ENCODE measurements at regions not wholly inside any gene's neighbourhood (a gene's known extent, or its start where the extent isn't known, plus 50 kb on each side); places are given as distances from the start of the nearest gene placed in this dataset.

GRCh38 chr4:136841526-136841925 is 690.8 kb downstream of the PCDH18 start:
- no peak for DNase-seq (ENCODE audit: low spot score)

- no peak for DNase-seq (ENCODE audit: low spot score)
Observed at GRCh38 chr4:136838607-136839006, 693.7 kb downstream of the PCDH18 start.

- DNase-seq (ENCODE audit: low spot score) = no peak
Observed at GRCh38 chr4:136831553-136831952, 700.7 kb downstream of the PCDH18 start.

- no peak for DNase-seq (ENCODE audit: low spot score)
Observed at GRCh38 chr4:136829280-136829679, 703.0 kb downstream of the PCDH18 start.

- no peak for DNase-seq (ENCODE audit: low spot score)
Observed at GRCh38 chr4:136823020-136823419, 709.3 kb downstream of the PCDH18 start.

GRCh38 chr4:136818811-136819330 is 713.4 kb downstream of the PCDH18 start:
- no peak for DNase-seq (ENCODE audit: low spot score)

GRCh38 chr4:136812100-136812880 is 720.0 kb downstream of the PCDH18 start:
- DNase-seq (ENCODE audit: low spot score) = no peak

GRCh38 chr4:136811496-136812077 is 720.7 kb downstream of the PCDH18 start:
- DNase-seq (ENCODE audit: low spot score) = no peak

GRCh38 chr4:136810626-136811025 is 721.7 kb downstream of the PCDH18 start:
- DNase-seq (ENCODE audit: low spot score) = no peak

- DNase-seq (ENCODE audit: low spot score) = no peak
Observed at GRCh38 chr4:136806844-136807243, 725.5 kb downstream of the PCDH18 start.

- no peak for DNase-seq (ENCODE audit: low spot score)
Observed at GRCh38 chr4:136805617-136806016, 726.7 kb downstream of the PCDH18 start.

- no peak for DNase-seq (ENCODE audit: low spot score)
Observed at GRCh38 chr4:136803433-136803832, 728.9 kb downstream of the PCDH18 start.

- no peak for DNase-seq (ENCODE audit: low spot score)
Observed at GRCh38 chr4:136800248-136800647, 732.0 kb downstream of the PCDH18 start.

- DNase-seq (ENCODE audit: low spot score) = no peak
Observed at GRCh38 chr4:136796953-136797352, 735.3 kb downstream of the PCDH18 start.

GRCh38 chr4:136793848-136794247 is 738.4 kb downstream of the PCDH18 start:
- no peak for DNase-seq (ENCODE audit: low spot score)

GRCh38 chr4:136784326-136784725 is 748.0 kb downstream of the PCDH18 start:
- DNase-seq (ENCODE audit: low spot score) = no peak

GRCh38 chr4:136769717-136770116 is 762.6 kb downstream of the PCDH18 start:
- no peak for DNase-seq (ENCODE audit: low spot score)

- DNase-seq (ENCODE audit: low spot score) = no peak
Observed at GRCh38 chr4:136768925-136769275, 763.4 kb downstream of the PCDH18 start.

- DNase-seq (ENCODE audit: low spot score) = no peak
Observed at GRCh38 chr4:136768213-136768924, 763.9 kb downstream of the PCDH18 start.

- DNase-seq (ENCODE audit: low spot score) = no peak
Observed at GRCh38 chr4:136763919-136764318, 768.4 kb downstream of the PCDH18 start.

- no peak for DNase-seq (ENCODE audit: low spot score)
Observed at GRCh38 chr4:136755531-136755916, 776.8 kb downstream of the PCDH18 start.

- DNase-seq (ENCODE audit: low spot score) = no peak
Observed at GRCh38 chr4:136754810-136755530, 777.3 kb downstream of the PCDH18 start.

Data from Ammon's horn (tissue), 1 donor.